ENCODE measurements at regions not wholly inside any gene's neighbourhood (a gene's known extent, or its start where the extent isn't known, plus 50 kb on each side); places are given as distances from the start of the nearest gene placed in this dataset.

- DNase-seq: no peak
- no peak for TF ChIP-seq CTCF (IDR thresholded peaks at IDR 0.05)
- Histone ChIP-seq H3K27ac (no peak overlapping the region), H3K4me3 (no peak overlapping the region), H3K4me1 (no peaks in the 10 kb centered on the region), H3K27me3 (no peaks in the 10 kb centered on the region), H3K36me3 (no peaks in the 10 kb centered on the region), H3K9me3 (no peaks in the 10 kb centered on the region), H3K9ac (ENCODE audit: low read depth in 2 of 2, low read length in 2 of 2) (no peak overlapping the region)
- intact Hi-C loops (cut with DNase I): no loop called here
Observed at GRCh38 chr9:30744871-30745270, 1639.6 kb upstream of the ACO1 start.

GRCh38 chr9:30746589-30746988 is 1637.9 kb upstream of the ACO1 start:
- Histone ChIP-seq H3K9ac (ENCODE audit: low read depth in 2 of 2, low read length in 2 of 2) (no peak overlapping the region), H3K27ac (no peak overlapping the region), H3K4me1 (no peaks in the 10 kb centered on the region), H3K9me3 (no peaks in the 10 kb centered on the region), H3K4me3 (no peak overlapping the region), H3K27me3 (no peaks in the 10 kb centered on the region), H3K36me3 (no peaks in the 10 kb centered on the region)
- DNase-seq: no peak
- intact Hi-C loops (cut with DNase I): no loop called here
- no peak for TF ChIP-seq CTCF (IDR thresholded peaks at IDR 0.05)

GRCh38 chr9:30757723-30758122 is 1626.7 kb upstream of the ACO1 start:
- Histone ChIP-seq H3K27ac (no peak overlapping the region), H3K36me3 (no peaks in the 10 kb centered on the region), H3K9me3 (no peaks in the 10 kb centered on the region), H3K27me3 (no peaks in the 10 kb centered on the region), H3K4me1 (no peaks in the 10 kb centered on the region), H3K4me3 (no peak overlapping the region), H3K9ac (ENCODE audit: low read depth in 2 of 2, low read length in 2 of 2) (no peak overlapping the region)
- intact Hi-C loops (cut with DNase I): no loop called here
- no peak for TF ChIP-seq CTCF (IDR thresholded peaks at IDR 0.05)
- DNase-seq: no peak

- H3K9ac ChIP-seq (ENCODE audit: low read depth in 2 of 2, low read length in 2 of 2): no peak overlapping the region
- TF ChIP-seq CTCF (IDR thresholded peaks at IDR 0.05): no peak
- no peaks in the 10 kb centered on the region for H3K36me3 ChIP-seq
- no peaks in the 10 kb centered on the region for H3K27me3 ChIP-seq
- no peaks in the 10 kb centered on the region for H3K9me3 ChIP-seq
- H3K4me1 ChIP-seq: no peaks in the 10 kb centered on the region
- H3K4me3 ChIP-seq: no peak overlapping the region
- H3K27ac ChIP-seq: no peak overlapping the region
- DNase-seq: no peak
- intact Hi-C loops (cut with DNase I): no loop called here
Observed at GRCh38 chr9:30758726-30759446, 1625.6 kb upstream of the ACO1 start.

- Histone ChIP-seq H3K9me3 (no peaks in the 10 kb centered on the region), H3K9ac (ENCODE audit: low read depth in 2 of 2, low read length in 2 of 2) (no peak overlapping the region)
- intact Hi-C loops (cut with DNase I): no loop called here
Observed at GRCh38 chr9:30765318-30765717, 1619.1 kb upstream of the ACO1 start.

More at GRCh38 chr9:30765318-30765717, 1619.1 kb upstream of the ACO1 start:
- H3K36me3 ChIP-seq: no peaks in the 10 kb centered on the region
- H3K4me1 ChIP-seq: no peaks in the 10 kb centered on the region
- no peak overlapping the region for H3K27ac ChIP-seq
- no peak for TF ChIP-seq CTCF (IDR thresholded peaks at IDR 0.05)
- no peak for DNase-seq
- no peaks in the 10 kb centered on the region for H3K27me3 ChIP-seq
- H3K4me3 ChIP-seq: no peak overlapping the region
